GM19351 (cell line): ENCODE measurements at regions not wholly inside any gene's neighbourhood (a gene's known extent, or its start where the extent isn't known, plus 50 kb on each side); places are given as distances from the start of the nearest gene placed in this dataset.
"Not testable (repeated sequence)": the region's sequence is repeated elsewhere in the genome, so short reads cannot be mapped to it uniquely, and the experiment has no call there.

Experiments used
- ATAC-seq: cut with Tn5 transposase; IDR thresholded peaks from one replicate; pipeline ENCODE4 v1.9.1; 2021; ENCODE audit warnings: mild to moderate bottlenecking, moderate library complexity; ENCODE audit not compliant: unreplicated experiment

DNA sequence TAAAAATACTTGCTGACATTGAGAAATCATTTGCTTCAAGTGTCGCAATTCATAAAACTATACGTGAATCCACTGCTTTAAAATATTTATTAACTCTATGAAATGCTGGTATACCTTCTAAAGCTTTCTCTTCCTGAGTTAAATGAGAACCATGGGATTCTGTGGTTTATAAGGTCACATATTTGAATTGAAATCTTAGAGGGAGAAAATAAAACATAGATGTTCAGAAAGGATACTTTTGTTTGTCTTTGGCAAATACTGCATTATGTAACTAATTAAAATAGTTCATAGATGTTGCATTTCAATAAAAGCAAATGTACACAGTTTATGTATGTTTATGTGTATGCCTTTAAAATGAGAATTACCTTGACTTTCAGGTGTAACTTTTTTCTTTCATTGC is 250.1 kb downstream of the FAM170A start:
- ATAC-seq, result no peak

DNA sequence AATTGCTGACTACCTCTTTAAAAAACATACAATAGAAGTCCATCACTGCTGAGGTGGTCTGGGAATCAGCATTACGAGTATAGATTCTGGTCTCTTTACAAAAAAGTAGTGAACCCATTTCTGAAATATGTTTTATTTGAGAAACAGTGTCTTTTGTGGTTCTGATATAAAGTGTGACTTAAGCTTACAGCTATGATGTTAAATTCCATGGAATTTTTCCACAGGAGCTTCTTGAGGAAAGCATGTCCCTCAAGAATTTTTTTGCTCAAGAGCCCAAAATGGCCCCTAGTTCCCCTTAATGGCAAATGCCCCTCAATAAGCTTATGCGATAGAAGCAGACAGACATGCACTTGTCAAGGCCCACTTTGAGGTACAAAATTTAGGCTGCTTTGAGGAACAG is 265.7 kb downstream of the FAM170A start:
- ATAC-seq, result no peak

DNA sequence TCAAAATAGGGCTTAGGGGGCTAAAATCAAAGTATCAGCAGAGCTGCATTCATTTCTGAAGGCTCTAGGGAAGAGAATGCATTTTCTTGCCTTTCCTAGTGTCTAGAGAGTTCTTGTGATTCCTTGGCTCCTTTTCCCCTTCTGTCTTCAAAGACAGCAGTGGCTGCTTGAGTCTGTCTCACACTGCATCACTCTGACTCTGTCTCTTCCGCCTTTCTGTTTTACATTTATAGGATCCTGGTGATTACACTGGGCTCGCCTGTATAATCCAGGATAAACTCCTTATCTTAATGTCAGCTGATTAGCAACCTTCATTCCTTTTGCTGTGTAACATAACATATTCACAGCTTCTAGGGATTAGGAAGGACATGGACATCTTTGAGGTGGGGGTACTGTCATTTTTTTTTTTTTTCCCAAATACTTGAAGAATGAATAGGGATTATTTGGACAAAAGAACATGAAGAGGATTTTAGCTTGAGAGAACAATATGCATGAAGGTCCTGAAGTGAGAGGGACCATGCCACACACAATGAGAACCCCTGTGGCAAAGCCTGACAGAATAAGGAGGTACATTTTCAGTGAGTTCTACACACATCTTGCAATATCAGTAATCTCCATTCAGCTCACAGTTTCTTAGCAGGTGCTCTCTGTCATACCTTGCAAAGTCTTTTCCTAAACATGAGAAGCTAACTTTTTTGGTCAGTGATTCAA is 267.6 kb downstream of the FAM170A start:
- no peak for ATAC-seq

DNA sequence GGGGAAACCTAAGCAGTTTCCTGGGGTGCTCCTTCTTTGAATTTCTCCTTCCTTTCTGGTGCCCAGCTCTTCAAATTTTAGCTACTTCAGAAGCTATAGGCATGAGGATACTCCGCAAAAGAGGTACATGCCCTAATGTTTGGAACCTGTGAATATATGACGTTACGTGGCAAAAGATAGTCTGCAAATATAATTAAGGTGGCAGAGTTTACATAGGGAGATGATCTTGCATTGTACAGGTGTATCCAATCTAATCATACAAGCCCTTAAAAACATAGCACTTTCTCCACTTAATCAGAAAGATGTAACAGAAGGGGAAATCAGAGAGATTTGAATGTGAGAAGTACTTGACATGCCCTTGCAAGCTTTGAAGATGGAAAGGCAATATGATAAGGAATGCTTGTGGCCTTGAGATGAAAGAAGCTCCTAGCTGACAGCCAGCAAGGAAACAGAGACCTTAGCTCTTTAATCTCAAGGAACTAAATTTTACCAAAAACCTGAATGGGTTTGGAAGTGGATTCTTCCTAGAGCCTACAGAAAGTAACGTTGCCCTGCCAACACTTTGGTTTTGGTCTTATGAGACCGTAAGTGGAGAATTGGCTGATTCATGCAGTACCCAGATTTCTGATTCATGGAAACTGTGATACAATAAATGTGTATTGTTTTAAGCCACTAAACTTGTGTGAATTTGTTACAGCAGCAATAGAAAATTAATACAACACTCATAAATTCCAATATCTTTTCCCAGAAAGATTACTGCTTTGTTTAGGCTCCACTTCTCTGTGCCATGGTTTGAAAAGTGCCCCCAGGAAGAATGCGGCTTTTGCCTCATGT is 268.4 kb downstream of the FAM170A start:
- ATAC-seq, result no peak

DNA sequence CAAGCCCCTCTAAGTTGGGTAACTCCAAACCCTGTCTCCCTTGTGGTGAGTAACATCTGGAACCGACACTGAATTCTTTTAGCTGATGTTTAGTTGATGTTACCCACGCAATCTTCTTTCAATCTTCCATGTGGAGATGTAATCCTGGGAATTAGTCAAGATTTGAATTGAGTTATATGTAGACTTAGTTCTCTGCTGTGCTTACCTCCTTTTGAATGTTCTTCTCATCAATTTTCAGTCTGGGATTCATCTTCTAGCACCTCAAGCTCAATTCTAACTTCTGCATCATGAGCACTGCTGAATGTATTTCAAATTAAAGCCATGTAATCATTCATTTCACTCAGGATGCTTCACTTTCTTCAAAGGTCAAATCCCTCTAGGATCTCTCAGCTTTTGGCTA is 270.6 kb downstream of the FAM170A start:
- no peak for ATAC-seq

DNA sequence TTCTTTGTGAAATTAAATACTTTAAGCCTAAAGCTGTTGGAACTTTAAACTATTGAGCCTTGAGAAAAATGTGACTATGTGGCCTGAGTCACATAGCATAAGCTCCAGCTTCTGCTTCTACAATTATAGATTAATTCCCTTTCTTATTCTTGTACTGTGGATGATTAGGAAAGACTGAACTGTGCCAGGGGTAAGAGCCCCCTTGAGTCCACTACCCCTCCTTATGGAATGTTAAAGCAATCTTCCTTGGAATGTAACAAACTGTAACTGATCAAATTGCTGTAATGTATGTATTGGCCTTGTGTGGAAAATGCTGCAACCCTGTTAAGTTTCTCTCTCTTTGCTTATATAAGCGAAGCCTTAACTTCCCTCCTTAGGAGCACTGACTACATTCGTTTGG is 273.2 kb downstream of the FAM170A start:
- no peak for ATAC-seq

DNA sequence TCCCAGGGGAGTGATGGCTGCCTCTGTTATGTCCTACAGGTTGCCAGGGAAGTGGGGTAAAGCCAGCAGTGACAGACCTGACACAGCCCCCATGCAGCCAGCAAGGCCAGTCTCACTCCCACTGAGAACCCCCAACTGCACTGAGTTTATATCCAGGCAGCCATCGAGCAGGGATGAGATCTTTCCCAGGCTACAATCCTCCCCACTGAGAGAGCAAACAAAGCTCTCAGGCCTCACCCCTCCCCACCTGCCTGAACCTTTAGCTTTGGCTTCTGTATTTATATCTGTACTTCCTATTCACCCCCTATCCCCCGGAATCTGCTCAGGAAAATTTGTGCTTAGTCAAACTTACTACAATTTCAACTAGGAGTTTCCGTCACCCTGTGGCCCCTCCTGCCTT is 284.1 kb downstream of the FAM170A start:
- no peak for ATAC-seq

DNA sequence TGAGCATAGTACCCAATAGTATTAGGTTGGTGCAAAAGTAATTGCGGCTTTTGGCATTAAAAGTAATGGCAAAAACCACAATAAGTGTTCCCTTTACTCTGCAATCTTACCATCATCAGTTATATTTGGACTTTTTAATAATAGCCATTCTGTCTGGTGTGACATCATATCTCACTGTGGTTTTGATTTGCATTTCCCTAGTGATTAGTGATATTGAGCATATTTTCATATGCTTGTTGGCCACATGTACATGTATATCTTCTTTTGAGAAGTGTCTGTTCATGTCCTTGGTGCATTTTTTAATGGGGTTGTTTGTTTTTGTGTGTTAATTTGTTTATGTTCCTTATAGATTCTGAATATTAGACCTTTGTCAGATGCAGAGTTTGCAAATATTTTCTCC is 289.9 kb downstream of the FAM170A start:
- ATAC-seq, result no peak

DNA sequence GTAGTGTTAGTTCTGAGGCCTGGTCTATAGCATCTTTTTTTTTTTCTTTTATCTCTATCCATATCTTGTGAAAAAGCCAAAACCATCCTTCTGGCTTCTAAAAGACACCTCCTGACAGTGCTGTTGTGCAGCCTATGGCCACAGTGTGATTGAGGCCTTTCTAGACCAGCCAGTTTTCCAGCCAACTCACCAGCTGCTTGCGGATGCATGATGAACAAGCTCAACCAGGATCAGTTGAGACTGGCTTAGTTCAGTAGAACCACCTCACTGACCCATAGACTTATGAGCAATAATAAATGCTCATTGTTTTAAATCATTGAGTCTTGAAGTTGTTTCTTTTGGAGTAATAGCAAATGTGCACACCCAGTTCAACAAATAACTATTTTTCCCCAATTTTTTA is 296.9 kb downstream of the FAM170A start:
- no peak for ATAC-seq

DNA sequence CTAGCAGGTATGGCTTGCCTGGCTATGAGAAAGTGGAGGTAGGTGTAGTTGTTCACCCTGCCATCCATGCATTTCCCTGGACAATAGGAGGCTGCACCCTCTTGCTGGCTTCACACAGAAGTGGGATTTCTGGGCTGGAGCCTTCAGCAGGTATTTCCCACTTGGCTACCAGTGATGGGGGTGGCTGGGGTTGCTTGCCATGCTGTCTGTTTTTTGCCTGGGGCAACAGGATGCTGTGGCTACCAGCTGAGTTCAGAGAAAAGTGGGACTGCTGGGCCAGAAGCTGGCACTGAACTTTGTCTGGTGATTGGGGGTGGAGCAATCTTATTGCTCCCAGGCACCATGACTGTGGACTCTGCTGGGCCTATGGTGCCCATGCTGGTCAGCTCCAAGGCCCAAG is 299.6 kb downstream of the FAM170A start:
- no peak for ATAC-seq

DNA sequence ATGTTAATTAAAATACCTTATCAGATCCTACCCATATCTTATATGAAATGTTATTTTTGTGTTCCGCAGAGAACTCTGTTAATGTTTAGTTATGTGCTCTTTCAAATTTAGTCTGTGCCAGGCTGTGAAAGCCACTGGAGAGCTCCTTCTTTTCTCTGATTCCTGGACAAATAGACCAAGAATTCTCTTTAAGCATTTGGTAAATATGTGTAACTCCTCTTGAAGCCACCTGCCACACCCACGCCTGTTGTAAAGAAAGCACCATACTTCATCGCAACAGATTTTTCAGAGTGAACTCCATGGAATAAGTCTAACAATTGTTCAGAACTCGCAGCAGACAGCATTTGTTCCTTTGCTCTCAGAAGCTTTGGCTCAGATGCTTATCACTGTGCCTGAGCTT is 301.1 kb downstream of the FAM170A start:
- no peak for ATAC-seq

DNA sequence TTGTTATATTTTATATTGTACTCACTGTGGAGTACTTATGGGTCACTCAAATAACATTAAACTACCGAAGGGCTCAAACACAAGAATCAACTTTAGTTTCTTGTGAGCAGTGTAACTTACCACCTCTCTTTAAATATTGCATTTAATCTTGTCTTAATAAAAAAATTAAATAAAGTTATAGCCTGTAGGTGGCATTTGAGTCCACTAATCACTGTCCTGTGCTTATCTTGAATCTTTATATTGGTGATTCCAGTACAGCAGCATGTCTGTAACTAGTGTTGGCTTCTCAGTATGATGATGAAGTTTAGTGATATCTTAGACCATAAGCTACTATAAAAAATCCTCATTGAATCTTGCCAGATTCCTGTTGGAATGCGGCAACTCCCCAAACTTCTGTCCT is 313.8 kb downstream of the FAM170A start:
- ATAC-seq, result no peak

DNA sequence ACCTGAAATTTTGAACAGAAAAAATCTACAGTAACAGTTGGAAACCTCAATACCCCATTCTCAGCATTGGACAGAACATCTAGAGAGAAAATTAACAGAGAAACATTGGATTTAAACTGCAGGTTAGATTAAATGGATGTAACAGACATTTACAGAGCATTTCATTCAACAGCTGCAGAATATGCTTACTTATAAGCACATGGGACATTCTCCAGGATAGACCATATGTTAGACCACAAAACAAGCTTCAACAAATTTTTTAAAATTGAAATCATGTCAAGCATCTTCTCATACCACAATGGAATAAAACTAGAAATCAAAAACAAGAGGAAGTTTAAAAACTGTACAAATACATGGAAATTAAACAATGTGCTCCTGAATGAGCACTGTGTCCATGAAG is 316.3 kb downstream of the FAM170A start:
- ATAC-seq, result no peak

DNA sequence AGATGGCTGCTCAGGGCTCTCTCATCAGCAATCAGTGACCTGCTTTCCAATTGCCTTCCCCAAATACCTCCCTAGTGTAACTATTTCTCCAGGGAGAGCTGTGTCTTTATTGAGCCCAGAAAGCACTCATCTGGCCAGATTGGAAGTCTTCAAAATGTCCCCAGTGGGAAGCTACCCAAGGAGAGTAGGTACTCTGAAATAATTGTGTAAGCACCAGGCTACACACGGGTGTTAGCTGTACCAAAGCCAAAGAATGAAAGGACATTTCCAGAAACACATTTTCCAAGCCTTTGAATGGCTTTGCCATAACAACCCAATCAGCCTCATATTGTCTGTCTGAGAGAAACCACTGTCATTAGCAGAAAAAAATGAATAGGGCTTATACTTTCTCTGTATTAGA is 318.8 kb downstream of the FAM170A start:
- no peak for ATAC-seq

DNA sequence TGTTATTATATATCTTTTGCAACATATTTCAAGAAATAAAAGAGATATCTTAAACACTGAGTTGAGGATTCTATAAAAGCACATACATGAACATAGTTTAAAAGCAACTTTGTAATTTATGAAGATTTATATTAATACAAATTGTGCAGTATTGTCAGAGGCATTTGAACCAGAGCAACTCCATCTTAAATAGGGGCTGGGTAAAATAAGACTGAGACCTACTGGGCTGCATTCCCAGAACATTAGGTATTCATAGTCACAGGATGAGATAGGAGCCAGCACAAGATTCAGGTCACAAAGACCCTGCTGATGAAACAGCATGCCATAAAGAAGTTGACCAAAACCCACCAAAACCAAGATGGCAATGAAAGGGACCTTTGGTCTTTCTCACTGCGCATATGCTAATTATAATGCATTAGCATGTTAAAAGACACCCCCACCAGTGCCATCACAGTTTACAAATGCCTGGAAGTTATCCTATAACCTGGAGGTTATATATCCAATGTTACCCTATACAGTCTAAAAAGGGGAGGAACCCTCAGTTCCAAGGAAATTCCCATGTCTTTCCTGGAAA is 320.2 kb downstream of the FAM170A start:
- ATAC-seq, result no peak

DNA sequence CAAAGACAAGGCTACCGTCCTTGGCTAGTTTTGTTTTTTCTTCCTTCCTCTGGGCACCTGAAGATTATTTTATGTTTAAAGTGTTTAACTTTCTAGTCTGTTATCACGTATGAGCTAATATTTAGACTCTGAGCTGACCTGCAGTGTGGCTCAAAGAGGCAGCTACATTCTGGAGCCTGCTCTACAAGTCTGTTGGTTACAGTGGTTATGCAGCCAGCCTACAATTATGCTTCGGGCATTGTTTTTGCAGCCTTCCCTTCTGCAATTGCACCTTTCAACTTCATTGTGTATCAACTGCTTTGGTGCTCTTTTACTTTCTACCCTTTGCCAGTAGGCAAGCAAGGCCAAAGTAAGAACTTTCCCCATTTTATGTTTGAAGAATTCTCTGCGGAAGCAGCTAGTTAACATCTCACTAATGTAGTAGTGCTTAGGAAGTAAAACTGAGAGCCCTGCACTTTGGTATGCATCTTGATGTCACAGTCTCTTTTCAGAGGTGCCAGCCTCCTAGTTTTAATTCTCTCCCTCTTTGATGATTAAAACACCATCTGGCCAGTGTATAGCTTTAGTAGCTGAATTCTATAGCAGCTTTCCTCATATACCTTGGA is 322.1 kb downstream of the FAM170A start:
- ATAC-seq, result no peak

DNA sequence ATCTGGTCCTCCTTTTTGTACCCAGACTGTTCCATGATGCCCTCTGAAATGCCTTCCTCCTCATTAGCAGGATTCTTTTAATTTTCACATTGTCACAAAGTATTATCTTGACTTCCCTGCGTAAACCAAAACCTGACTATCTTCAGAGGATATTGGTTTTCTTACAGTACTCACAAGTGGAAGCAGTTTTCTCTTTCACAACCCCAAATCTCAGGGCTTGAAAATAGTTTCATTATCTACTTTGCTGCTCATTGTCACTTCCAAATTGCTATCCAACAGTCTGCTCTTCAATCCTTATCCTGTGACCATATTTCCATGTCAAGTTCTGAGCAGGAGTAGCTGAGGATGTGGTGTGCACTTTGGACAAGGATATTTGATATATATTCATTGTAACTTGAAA is 324.1 kb downstream of the FAM170A start:
- no peak for ATAC-seq

DNA sequence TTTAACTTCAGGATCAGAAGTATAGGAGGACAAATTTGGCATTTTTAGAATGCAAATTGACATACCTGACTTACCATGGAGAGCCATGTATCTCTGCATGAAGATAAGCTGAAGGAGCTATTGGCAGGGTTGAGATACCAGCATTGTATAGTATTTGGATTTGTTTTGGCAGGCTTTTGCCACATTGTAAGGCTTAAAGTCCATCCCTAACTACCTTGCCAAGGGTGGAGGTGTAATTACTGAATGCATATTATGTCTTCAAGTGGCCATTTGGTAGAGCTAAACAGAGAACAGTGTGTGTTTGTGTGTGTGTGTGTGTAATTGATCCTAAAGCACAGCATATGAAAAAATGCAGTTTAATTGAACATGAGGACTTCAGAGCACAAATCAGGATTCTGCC is 324.7 kb downstream of the FAM170A start:
- no peak for ATAC-seq

DNA sequence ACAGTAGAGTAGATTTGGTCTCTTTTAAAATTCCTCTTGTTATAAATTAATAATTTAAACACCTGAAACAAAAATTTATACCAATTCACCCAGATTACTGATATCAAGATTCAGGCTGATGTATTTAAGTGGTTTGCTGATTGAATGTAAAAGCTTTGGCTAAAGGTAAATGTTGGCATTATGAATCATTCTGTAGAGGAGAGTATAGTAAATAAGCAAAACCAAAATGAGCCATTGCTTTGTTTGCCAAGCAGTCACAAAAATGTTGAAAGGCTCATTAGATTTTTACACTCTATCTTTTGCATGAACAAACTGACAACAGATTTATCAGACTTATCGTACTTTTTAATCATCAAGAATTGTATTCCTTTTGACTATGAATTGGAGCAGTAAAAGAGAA is 332.6 kb downstream of the FAM170A start:
- ATAC-seq, result no peak

DNA sequence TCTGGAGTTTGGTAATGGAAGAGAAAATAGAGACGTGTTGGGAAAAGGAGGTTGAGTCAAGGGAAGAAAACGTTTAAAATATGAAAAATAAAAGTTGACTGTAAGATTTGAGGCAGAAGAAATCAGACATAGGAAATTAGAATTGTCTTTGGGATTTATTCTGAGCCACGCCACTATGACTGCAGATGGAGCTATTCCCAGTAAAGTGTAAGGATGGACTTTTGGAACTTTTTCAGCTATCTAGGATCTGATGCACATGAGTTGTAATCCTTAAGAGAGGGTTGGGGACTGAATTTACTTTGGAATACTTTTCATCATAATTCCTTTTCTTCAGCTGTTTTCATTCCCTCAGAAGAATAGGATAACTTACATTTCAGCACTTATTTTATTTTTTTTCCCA is 336.7 kb downstream of the FAM170A start:
- ATAC-seq, result no peak

DNA sequence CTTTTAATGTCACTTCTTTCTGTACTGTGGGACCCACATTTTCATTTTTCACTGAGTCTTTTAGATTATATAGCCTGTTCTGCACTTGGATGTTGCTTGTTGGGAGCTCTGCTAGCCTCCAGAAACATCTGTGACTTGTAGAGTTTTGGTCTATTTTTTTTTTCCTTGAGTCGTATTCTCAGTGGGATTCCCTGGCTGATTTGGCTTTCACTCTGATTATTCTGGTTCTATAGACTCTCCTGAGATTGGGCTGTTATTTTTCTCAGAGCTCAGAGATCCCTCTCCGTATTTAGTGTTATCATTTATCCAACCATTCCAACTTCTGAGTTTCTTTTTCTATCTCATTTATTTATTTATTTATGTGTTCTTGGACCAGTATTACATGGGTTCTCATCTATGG is 339.3 kb downstream of the FAM170A start:
- no peak for ATAC-seq

DNA sequence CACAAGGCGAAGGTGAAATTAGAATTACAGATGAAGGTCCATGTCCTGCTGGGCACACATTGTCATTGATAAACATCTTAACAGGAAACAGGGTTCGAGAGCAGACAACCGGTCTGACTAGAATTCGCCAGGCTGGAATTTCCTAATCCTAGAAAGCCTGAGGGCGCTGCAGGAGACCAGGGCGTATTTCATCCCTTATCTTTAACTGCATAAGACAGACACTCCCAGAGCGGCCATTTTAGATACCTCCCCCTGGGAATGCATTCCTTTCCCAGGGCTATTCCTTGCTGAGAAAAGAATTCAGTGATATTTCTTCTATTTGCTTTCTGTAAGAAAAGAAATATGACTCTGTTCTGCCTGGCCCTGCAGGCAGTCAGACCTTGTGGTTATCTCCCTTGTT is 357.7 kb downstream of the FAM170A start:
- not testable (repeated sequence) for ATAC-seq
